Endothelial cell of umbilical vein (primary cell): ENCODE measurements at regions not wholly inside any gene's neighbourhood (a gene's known extent, or its start where the extent isn't known, plus 50 kb on each side); places are given as distances from the start of the nearest gene placed in this dataset.

Experiments used
- CTCF ChIP-seq, 2 donors: IDR thresholded peaks; 1 replicate in 1 of 2; 2 replicates in 1 of 2; pipeline ENCODE4 v1.5.1; 2011; ENCODE audit warnings: low read length in 2 of 2, mild to moderate bottlenecking in 2 of 2, moderate library complexity in 2 of 2, control low read depth in 1 of 2, inconsistent platforms in 1 of 2, low read depth in 1 of 2; ENCODE audit not compliant: insufficient read depth in 1 of 2; ENCODE audit errors: extremely low read depth in 1 of 2
- EZH2 ChIP-seq: IDR thresholded peaks from 2 replicates; pipeline ENCODE4 v1.6.1; 2012; ENCODE audit warnings: borderline replicate concordance, low read depth, mild to moderate bottlenecking, moderate library complexity, low read length, inconsistent platforms; ENCODE audit not compliant: severe bottlenecking
- FOS ChIP-seq: IDR thresholded peaks from 2 replicates; pipeline ENCODE4 v1.6.1; 2011; ENCODE audit warnings: mild to moderate bottlenecking, low read length, moderate library complexity, borderline replicate concordance; ENCODE audit not compliant: insufficient read depth
- GATA2 ChIP-seq: IDR thresholded peaks from 2 replicates; pipeline ENCODE4 v1.7.0; 2011; ENCODE audit warnings: low read depth, mild to moderate bottlenecking, moderate library complexity, mixed read lengths, low read length; ENCODE audit not compliant: insufficient read length, insufficient read depth
- MAX ChIP-seq: IDR thresholded peaks from 2 replicates; pipeline ENCODE4 v1.6.1; 2011; ENCODE audit not compliant: insufficient read depth, insufficient read length
- MYC ChIP-seq: IDR thresholded peaks from one replicate; pipeline ENCODE4 v1.6.1; 2011; ENCODE audit warnings: mild to moderate bottlenecking, low read depth, low read length
- POLR2A ChIP-seq: IDR thresholded peaks from 2 replicates; pipeline ENCODE4 v1.6.1; 2012; ENCODE audit warnings: low read depth, mild to moderate bottlenecking, control low read depth, low read length
- POLR2AphosphoS5 ChIP-seq: IDR thresholded peaks from 2 replicates; pipeline ENCODE4 v1.6.1; 2012; ENCODE audit warnings: low read depth, mild to moderate bottlenecking, control low read depth, low read length, moderate library complexity; ENCODE audit not compliant: insufficient read depth

- no peak for TF ChIP-seq CTCF (IDR thresholded peaks at IDR 0.05; ENCODE audit: extremely low read depth in 1 of 2, insufficient read depth in 1 of 2, low read depth in 1 of 2, low read length in 2 of 2)
- no peak for TF ChIP-seq EZH2
- no peak for TF ChIP-seq MAX
- TF ChIP-seq POLR2A: no peak
- no peak for TF ChIP-seq POLR2AphosphoS5
- no peak for TF ChIP-seq MYC
- TF ChIP-seq FOS: no peak
- no peak for TF ChIP-seq GATA2
Measured at GRCh38 chr4:33825685-33826084, 2418.6 kb downstream of the ARAP2 start.
